ENCODE measurements at regions not wholly inside any gene's neighbourhood (a gene's known extent, or its start where the extent isn't known, plus 50 kb on each side); places are given as distances from the start of the nearest gene placed in this dataset.
"Not testable (repeated sequence)": the region's sequence is repeated elsewhere in the genome, so short reads cannot be mapped to it uniquely, and the experiment has no call there.

DNA sequence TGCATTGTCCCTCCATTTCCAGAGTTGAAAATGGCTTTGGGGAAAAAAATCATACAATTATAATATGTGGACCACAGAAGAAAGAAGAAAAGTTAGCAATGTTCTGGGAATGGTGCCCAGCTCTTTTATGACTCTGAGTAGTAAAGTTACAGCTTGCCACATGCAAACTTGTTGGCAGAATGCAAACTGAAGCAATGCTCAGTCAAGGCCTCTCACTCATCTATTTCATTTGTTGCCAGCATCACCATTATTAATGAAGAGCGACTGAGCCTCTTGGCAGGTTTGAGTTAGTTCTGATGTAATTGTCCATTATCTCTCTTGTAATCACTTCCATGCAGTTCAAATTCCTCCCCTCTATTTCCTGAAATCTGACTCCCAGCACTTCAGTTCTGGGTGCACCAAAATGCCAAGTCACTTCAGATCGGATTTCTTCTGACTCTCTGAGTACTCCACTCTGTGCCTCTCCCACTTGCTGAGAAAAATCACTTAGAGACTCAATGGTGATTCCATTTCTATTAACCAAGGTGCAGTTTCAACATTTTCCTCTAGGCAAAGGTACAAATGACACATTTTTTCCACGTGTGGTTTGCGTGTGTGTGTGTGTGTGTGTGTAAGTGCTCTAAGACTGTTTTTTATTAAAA lies 154.4 kb upstream of the STMND1 start:
- no peak for DNase-seq

DNA sequence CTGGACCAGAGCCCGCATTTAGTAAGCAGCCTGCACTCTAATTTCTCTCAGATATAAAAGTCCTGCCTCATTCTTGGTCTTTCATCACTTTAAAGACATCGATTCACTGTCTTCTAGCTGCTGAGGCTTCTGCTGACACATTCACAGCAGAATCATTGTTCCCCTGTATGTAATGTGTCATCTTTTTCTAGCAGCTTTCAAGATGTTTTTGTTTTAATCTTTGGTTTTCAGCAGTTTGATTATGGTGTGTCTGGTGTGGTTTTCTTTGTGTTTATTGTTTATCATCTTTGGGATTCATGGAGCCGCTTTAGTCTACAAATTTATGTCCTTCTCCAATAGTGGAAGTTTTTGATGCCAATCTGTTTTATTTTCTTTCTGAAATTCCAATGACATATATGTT lies 157.3 kb upstream of the STMND1 start:
- no peak for DNase-seq

DNA sequence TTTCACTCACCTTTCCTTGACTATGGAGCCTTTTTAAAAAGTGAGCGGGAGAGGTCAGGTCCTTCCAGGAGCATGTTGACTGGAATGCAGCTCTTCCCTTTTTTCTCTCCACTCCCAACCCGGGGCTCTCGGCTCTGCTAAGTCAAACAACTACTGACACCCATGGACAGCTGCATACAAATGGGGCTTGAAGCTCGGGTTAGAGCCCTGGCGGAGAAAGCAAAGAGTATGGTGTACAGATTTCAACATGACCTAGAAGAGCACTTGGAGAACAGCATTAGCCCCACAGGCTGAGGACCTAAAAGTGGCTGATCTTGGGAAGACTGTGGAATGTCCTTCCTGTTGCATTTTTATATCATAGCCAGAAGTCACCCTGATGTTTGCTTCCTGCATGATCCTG lies 162.0 kb upstream of the STMND1 start:
- DNase-seq, result no peak

DNA sequence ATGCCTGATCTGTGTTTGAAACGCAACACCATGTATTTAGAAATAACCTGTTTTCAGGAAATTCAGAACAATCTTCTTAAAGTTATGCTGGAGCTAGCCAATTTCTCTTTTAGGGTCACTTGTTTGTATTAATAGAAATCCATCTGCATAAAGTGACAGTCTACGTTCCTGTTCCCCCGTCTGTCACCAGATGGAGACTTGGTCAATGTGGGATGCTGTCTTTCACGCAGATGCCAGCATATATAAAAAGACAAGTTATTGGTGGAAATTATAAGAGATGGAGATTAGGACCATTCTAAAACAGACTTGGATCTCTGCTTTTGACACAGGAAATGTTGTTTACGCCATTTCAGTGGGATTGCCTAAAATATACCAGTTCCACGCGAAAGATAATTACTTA lies 162.5 kb upstream of the STMND1 start:
- DNase-seq, result no peak

DNA sequence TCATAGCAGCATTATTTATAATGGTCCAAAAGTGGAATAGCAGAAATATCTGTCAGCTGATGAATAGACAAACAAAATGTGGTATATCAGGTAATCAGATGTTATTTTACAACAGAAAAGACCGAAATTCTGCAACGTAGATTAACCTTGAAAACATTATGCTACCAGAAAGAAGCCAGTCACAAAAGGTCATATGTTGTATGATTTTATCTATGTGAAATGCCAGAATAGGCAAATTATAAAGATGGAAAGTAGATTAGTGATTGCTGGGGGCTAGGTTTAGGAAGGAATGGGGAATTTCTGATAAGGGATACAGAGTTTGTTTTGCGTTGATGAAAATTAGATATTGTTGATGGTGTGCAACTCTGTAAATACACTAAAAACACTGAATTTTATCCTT lies 165.0 kb upstream of the STMND1 start:
- no peak for DNase-seq

DNA sequence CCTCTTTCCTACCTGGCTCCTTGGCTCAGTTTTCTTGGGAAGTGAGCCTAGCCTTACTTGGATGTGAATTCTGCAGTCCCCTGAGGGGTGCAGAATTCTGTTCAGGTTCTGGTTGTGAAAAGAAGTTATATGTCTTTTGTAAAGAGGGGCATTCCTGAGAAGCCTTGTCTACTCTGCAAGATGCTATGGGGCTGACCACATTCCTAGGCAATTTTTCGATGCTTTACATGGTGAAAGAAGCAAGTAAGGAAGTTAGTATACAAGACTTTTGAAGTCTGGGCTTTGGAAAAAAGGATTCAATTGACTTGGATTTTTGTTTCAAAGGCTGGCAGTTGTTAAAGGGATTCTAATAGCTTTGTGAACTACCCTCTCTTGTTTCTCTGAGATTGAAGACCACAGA lies 167.9 kb upstream of the STMND1 start:
- no peak for DNase-seq

DNA sequence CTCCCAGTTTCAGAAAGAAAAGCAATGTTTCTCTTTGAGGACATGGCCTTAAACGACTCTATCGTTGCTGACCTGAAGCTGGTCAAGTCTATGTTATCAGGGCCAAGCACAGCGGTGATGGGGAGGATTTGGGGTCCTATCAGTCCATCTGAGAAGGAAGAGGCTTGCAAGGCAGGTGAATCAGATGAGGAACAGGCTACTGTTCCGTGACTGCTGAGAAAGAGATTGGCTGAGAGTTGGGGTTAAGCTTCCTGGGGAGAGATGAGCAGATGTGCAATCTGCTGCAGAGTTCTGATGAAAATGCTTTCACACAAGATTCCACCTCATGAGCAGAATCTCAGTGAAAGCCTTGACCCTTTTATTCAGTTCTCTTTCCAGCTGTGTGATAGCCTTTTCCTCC lies 168.3 kb upstream of the STMND1 start:
- no peak for DNase-seq

DNA sequence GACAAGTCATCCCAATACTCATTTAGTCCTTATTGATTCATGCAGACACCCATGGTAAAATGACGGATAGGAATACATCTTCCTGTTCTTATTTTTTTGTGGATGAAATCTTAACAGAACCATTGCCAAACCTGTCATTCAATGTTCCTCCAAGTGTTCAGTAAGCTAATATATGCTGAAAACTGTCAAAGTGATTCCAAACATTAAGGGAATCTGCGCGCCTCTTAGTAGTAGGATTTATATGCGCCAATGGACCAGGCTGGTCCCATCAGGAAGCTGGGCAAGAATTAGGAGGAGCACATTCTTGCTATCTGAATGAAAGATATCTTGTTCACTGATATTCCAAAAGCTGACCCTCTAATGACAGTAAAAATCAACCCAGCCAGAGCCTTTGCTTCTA lies 168.9 kb upstream of the STMND1 start:
- no peak for DNase-seq

DNA sequence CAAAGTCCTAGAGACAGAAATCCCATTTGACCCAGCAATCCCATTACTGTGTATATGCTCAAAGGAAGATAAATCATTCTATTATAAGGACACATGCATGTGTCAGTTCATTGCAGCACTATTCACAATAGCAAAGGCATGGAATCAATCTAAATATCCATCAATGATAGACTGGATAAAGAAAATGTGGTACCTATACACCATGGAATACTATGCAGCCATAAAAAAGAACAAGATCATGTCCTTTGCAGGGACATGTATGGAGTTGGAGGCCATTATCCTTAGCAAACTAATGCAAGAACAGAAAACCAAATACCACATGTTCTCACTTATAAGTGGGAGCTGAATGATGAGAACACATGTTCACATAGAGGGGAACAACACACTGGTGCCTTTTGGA lies 169.8 kb upstream of the ATXN1 start:
- DNase-seq, result not testable (repeated sequence)

DNA sequence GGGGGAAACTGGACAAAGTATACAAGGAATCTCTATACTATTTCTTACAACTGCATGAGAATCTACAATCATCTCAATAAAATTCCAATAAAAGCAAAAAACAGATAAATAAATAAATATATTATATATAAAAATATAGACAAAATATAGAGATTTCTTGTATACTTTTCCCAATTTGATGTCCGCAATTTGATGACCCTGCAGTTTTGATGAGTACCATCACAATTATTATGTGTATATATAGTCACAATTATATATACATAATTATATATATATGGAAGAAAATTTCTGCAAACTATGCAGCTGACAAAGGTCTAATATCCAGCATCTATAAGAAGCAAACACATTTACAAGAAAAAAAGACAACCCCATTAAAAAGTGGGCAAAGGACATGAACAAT lies 169.2 kb upstream of the ATXN1 start:
- DNase-seq, result no peak

DNA sequence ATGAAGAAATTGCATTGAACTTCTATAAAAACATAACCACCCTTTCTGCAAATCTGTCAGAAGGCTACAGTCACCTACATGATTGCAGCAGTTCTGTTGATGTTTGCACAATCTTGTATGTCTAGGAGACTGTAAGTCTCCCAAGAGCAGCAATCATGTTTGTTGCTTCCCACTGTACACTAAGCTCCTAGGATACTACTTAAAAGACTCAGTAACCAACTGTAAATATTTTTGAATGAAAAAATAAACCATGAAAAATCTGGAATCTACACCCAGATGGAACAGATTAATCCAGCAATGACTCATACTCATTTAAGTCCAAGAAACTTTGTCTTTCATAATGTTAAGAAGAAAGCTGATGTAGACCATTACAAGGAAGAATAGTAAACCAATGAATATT lies 168.5 kb upstream of the ATXN1 start:
- no peak for DNase-seq

DNA sequence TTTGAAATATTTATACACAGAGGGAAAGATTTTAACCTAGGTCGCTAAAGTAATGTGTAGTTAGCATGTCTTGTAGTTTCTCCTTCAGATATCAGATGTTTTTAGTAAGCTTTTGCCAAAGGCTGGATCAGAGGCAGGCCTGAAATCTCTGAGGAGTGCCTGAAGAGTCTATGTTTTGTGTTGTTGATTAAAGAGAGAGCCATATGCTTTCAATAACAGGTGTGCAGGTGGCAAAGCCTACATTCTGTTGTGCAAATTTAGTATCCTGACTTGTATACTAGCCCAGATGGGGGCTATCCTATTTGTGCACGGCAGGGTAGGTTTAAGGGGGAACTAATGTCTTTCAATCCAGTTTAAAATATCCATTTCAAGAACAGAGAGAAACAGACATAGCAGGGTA lies 167.1 kb upstream of the ATXN1 start:
- DNase-seq, result no peak

DNA sequence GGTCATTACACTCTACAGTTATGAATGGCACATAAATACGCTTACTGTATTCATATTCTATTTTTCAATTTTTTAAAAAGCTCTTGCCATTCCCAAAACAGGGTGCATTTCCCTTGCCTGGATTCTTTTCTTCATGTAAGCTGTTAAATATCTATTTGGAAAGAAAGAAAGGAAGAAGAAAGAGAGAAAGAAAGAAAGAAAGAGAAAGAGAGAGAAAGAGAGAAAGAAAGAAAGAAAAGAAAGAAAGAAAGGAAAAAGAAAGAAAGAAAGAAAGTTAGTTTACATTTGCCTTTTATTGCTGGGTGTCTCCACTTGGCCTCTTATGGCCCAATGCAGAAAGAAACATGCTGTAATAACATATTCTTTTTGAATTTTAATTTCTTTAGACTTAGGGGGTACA lies 165.9 kb upstream of the ATXN1 start:
- DNase-seq, result no peak

DNA sequence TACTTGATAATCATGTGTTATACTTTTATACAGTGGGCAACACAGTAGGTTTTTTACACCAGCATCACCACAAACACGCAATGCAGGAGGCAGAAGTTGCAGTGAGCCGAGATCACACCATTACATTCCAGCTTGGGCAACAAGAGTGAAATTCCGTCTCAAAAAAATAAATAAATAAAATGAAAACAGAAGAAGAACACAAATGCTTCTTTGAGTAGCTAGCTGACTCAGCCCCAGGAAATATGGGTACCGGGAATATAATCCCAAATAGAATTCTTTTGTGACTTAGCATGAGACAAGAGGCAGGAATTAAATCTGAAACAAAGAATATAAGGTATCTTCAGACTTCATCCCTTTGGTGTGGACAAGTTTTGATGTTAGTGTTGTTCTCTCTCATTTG lies 164.2 kb upstream of the ATXN1 start:
- no peak for DNase-seq

DNA sequence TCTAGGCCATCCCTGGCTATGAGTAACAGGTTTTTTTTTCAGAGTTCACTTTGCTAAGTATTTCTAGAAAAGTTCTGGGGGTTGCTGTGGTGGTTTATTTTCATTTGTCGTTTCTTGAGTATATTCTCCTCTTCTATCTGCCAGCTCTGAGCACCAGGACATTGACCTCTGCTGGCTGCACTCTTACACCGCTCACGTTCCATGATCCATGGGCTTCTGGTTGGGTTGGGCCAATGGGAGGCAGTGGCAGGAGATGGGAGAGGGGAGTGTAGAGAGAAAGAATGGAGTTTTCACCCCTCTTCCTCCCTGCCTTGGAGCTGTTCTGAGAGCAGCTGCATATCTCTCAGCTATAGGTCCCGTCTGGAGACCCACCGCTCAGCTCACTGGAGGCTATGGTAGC lies 161.0 kb upstream of the ATXN1 start:
- DNase-seq, result no peak

DNA sequence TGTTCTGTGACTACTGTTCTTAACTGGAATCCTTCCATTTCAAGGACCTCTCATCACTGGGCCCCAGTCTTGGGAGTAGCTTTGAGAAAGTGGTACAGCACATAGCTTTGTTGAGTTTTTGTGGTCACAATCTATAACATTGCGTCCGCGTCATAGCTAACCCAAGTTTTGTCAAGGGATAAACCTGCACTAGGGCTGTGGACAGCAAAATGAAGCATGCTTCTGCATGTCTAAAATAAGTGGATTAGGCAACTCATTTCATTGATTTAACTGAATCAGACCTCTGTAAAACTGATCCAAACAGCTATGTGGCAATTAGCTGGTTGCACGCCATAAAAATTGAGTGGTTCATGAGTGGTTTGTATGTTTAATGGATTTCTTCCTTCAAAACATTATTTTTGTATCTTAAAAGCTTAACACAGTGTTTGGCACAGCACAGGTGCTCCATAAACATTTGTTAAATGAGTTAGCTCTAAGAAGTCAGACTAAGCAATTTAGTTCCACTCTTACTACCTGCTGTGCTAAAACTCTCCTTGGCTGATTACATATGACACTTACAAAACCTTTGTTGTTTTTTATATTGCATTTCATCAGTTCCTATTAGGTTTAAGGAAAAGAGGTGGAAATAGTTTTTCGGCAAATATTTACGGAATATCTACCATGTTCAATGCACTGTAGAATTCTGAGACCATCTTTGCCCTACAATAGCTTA lies 160.3 kb upstream of the ATXN1 start:
- DNase-seq, result no peak

DNA sequence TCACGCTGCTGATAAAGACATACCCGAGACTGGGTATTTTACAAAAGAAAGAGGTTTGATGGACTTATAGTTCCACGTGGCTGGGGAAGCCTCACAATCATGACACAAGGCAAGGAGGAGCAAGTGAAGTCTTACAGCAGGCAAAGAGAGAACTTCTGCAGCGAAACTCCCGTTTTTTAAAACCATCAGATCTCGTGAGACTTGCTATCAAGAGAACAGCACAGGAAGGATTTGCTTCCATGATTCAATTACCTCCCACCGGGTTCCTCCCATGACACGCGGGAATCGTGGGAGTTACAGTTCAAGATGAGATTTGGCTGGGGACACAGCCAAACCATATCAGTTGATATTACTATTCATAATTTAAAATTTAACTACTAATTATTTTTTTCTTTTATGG lies 157.3 kb upstream of the ATXN1 start:
- no peak for DNase-seq

DNA sequence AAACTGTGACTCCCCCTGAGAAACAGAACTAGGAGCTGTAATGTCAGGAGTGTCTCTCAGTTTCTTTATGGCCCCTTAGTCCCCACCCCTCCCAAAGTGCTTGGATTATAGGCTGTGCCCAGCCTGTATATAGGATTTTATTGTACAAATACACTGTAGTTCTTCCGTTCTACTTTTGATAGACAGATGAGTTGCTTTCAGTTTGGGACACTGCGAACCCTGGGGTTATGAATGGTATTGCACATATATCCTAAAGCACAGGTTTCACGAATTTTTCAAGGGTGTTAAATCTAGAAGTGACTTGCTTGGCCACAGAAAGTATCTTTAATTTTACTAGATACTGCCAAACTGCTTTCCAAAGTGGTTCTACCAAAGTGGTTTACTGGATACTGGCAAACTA lies 152.9 kb upstream of the ATXN1 start:
- no peak for DNase-seq

DNA sequence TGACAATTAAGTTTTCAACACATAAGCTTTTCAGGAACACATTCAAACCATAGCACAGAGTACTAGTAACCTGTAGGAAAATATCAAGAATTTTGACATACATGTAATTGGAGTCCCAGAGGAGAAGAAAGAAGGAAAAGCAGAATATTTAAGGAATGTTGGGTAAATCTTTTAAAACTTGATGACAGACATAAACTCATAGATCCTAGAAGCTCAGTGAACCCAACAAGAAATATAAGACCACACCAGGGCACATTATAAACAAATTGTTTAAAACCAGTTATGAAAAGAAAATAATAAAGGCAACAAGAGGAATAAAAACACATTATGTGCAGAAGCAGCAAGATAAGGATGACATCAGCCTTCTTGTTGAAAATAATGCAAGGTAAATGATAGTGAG lies 151.5 kb upstream of the ATXN1 start:
- no peak for DNase-seq

DNA sequence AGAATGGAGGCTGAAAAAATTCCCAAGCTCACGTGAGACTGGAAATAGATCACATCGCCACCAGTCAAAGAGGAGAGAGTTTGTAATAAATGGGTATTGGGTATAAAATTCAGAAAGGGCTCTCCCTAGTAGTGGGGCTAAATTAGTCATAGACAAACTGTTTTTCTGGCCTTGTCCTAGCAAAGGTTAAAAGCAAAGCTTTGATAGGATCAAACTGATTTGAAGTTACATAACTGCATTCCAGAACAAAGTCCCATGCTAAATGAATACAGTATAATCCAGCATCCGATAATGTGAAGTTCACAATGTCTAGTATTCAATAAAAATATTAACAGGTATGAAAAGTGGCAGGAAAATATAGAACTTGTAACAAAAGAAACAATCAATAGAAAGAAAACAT lies 149.8 kb upstream of the ATXN1 start:
- DNase-seq, result no peak

DNA sequence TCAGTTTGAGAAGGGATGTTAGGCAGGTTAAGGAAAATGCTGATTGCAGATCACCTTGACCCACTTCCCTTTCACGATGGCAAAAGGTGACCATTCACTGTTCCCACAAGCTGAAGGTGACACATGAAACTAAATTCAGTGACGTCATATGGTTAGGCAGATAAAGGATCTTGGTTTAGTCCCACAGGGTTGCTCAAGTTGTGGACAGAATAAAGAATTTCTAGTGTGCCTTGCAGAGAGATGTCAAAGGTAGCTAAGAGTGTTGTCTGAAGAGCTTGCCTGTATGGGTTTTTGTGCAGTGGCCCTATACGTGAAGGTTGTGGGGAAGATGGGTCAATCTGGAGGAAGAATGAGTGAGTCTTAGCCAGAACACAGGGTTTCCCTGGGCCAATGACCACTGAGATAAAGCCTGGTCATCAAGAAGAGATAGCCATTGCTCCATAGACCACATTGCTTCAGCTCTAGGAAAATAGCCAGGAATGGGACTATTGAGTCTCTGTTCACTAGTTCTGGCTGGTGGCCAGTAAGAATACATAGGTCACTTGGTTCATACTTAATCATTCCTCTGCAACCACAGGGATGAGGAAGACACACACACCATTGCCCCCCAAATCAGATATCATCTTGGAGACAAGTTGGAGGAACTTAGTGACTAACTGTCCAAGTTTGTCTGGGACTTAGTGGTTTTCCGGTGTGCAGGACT lies 148.5 kb upstream of the ATXN1 start:
- DNase-seq, result no peak

DNA sequence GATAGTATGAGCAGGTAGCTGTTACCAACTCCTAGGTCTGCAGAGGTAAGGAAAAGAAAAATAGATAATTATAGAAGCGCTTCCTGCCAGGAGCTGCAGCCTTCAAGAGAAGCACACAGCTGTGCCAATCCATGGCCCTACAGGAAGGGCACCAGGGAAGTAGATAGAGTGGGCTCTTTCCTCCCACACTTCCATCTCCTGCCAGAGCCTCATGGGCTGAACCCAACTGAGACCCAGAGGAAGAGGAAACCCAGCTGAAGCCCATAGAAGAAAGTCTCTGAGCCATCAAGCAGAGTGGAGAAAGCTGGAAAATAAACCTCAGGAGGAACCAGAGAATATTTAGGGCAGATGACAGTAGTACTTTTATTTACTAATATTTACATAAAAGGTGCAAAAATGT lies 146.7 kb upstream of the ATXN1 start:
- DNase-seq, result no peak

DNA sequence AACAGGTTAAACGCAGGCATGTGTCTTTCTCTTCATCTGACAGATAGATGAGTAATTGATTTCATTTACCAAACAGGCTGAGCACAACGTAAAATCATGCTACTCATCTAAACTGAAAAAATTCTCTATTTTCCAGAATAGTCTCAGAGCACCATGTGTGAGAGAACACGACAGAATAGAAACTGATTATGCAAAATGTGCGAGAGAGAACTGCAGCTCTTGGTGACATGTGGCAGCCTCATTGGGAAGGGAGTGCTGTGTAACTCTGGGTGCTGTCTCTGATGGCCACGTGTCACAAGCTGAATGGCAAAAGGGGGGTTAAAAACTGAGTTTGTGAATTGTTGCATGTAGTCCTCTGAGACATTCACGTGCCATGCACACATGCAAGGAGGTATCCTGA lies 143.7 kb upstream of the ATXN1 start:
- no peak for DNase-seq

DNA sequence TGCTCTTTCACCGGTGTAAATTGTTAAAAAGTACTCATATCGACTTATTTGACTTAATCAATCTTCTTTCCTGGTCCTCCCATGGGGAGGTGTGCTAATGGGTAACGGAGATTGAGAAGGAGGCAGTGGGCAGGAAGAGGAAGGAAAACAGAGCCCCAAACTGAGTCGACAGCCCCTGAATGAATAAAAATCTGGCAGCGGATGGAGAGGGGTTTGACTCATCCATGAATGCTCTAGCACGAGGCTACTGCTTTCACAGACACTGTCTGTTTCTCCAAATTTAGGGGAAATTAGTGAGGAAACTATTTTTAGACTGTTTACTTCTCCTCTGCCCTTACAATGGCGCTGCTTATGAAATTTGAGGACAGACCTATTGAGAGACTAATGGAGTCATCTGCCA lies 142.2 kb upstream of the ATXN1 start:
- no peak for DNase-seq

DNA sequence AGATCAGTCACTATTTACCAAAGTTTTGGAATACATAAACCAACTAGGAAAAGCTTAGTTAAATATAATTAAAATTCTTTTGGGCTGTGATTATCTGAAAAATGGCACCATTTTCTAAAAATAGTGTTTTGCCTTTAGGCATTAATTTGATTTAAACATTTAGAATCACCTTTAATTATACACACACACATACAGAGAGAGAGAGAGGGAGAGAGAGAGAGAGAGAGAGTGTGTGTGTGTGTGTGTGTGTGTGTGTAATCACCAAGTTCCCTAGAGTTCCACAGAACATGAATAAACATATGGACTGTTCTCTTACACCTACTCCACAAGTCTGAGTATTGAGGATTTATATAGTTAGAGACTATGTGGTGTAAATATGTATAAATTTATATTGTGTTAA lies 141.2 kb upstream of the ATXN1 start:
- DNase-seq, result no peak
